Activated CD8-positive, alpha-beta memory T cell treated with anti-CD3 and anti-CD28 coated beads, Interleukin-2, amount 50 U/mL, for 24 hours (primary cell): ENCODE measurements at regions not wholly inside any gene's neighbourhood (a gene's known extent, or its start where the extent isn't known, plus 50 kb on each side); places are given as distances from the start of the nearest gene placed in this dataset.

Experiments used
- DNase-seq: peaks from one replicate; pipeline ENCODE4 v3.0.0-alpha.2; 2020; ENCODE audit errors: extremely low read depth

DNA sequence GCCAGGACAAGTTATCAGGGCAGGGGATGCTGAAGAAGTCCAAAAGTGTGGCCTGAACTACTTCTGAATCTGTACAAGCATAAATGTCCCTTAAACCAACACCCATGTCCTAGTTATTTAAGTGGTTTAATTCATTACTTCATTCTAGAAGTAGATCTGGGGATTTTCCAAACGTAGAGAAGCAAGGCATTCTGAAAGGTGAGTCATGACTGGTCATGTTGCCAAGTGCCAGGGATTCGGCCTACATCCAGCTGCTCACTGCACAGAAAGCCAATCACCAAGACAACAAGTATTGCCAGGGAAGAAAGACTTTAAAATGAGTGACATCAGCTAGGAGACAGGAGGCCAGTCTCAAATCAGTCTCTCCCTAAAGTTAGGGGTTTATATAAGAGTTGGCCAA, 396.6 kb downstream of the GABRB3 start:
- no peak for DNase-seq

DNA sequence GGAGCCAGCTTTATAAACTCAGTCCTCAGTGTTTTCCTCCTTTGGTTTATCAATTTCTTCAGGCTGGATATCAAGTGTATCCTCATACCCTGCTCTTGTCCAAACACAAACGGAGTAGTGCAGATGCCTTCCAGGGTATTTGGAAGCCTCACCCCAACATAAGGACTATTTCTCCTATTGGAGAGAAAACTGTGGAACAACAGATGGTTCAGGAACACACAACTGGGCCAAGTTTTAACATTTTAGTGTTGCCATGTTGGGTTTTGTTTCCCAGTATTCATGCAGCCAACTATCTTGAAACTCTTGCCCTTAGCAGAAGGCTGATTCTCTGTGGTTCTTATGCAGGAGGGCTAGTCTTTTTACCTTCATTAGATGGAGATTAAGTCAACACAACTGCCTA, 398.1 kb downstream of the GABRB3 start:
- DNase-seq, result no peak

DNA sequence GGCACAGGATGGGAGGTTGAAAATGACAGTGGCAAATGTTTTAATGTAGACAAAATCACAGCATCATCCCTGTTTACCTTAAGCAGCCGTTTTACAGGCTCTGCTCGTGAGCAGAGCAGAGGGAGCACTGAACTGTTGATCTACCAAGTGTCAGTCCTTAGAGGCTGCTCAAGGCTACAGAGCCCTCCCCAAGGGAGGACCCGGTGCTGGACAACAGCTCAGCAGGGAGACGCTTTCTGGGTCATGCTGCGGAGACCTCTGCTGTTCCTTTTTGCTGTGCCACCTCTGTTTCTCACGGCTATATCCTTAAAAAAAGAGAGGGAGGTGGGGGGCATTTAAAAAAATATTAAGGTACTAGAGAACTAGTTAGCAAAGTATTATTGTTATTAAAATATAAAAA, 400.2 kb downstream of the GABRB3 start:
- no peak for DNase-seq

DNA sequence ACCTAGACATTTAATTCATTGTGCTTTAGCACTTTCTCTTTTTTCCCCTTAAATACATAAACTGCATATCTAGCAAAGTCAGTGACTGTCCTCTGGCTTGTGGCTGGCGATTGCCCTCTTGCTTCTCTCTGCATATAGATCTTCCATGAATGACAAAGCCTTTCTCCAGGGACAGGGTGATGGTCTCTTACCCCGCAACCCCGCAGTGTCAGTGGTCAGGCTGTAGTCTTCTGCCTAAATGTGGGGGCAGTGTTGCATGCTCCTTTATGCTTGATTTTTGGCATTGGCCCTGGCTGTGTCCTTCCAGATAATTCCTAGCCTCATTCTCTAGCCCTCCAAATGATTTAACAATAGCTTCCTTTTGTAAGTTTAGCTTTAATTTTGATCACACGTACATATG, 407.8 kb downstream of the GABRB3 start:
- no peak for DNase-seq

DNA sequence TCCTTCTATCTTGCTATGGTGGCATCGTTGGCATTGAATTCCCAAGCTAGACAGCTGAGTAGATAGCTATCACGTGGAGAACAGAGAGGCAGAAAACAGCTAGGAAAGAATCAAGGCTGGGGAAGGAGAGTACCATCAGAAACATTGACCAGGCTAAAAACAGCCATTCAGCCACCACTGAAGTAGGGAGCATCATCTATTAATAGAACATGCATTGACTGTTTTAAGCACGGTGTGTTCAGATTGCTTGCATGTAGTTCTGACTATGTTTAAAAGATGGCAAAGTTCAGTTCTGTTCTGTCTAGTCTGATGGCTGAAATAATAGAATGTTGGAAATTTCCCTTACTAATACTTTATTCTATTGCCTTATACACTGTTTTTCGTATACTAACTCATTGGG, 413.0 kb downstream of the GABRB3 start:
- DNase-seq, result no peak

DNA sequence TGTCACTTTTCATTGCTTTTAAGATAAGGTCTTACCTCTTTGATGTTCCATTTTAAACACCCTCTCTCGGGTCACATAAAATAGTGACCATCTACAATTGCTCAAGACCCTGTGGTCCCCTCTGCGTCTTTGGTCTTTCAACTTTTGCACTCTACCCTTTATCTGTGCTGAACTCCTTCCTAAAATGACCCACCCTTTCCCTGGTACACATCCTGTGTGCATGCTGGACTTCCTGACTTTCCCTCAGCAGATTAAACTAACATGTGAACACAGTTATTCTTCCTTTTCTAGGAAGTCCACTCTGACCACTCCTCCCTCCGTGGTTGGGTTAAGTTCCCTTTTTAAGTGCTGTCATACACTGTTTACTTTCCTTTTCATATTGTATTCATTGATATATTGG, 414.2 kb downstream of the GABRB3 start:
- no peak for DNase-seq

DNA sequence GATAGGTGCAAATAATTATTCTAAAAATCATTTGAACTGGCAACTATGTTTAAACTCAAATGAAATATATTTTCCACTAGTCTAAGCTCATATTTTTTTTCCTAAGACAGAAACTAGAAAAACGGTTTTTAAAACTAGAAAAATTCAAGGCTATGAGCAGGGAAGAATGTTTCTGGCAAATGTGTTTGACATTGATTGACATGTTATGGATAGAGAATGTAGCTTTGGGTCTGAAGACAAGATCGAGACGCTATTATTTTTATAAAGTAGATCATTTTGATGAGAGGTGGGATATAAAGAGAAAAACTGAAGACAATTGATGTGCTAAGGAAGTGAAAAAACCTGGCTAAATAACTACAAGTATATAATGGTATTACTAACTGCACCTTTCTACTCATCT, 415.2 kb downstream of the GABRB3 start:
- DNase-seq, result no peak

DNA sequence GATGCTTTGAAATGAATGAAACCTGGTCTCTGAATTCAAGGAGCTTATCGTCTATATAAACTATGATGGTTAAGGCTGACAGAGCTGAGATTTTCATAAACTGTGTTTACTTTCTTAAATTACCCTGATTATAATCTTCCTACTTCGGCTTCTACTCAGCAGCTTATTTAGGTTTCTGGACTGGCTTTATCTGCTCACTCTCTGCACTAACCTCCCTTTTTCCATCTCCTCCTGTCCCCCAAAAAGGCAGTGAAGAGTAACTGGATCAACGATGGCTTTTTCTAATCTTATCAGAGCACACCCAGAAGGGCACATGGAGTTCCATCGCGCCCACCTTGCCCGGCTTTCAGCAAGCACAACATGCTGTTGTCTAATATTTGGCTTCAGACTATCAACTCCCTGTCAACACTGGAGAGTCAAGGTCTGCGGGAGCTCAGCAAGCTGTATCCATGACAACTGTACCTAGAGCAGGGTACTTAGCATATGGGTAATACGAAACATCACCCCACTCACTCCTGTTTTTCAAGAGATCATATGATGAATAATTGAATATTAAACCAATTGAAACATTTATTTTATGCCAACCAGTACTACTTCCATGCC, 417.3 kb downstream of the GABRB3 start:
- no peak for DNase-seq

DNA sequence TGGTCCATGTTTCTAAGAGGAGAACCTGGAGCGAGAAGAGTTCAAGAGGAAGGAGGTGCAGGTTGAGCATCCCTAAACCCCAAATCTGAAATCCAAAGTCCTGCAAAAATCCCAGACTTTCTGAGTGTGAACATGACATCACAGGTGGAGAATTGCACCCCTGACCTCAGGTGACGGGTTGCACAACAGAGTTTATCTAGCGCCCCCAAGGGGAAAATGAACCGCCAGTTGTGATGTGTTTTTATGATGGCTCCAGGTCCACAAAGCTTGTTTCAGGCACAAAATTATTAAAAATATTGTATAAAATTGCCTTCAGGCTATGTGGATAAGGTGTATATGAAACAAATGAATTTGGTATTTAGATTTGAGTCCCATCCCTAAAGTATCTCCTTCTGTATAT, 420.0 kb downstream of the GABRB3 start:
- DNase-seq, result no peak

DNA sequence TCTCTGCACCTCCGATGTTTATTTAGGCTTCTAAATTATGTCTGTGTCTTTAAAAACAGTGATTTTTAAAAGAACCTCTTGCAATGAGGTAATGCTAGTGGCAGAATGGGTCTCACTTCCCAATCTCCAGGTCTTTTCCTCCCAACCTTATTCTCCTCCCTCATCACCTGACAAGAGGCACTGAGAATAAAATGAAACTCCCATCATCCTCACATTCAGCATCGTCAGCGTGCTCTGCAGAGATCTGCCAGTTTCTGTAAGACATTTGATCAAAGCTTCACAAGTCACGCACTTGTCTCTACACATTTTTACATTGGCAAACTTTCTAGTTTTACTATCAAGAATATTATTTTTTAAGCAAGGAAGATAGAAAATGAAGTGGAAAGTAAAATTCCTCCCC, 420.5 kb downstream of the GABRB3 start:
- no peak for DNase-seq

DNA sequence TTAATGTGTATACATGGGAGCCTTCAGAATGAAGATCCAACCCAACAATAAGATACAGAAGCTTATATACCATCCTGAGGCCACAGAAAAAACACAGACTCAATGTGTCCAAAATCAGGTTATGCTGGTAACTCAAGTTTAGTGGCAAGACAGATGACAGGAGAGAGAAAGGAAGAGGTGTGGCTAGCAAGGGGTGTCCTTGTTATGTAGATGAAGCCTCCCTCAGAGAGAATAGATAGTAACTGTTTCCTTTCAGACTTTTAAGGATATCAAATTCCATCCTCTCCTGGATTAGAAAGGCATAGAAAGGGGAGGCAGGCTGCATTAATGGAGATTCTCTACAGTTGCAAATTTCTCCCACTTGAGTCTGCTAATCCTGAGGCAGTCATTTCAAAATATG, 447.4 kb downstream of the GABRB3 start:
- no peak for DNase-seq

DNA sequence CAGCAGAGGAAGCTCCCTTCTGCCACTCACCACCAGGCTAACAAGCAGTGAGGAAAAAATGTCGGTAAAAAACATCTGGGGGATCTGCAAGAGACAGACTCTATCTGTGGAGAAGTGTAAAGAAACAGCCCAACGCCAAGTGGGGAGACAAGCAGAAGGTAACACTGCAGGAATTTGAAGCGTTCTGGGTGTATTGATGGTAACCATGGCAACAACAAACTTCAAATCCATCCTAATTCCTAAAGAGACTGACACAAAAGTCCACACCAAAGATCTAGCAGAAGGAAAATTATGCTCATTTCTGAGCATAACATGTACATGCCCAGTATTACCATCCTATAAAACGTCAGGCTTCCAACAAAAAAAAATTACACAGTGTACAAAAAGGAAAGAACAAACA, 449.3 kb downstream of the GABRB3 start:
- DNase-seq, result no peak

DNA sequence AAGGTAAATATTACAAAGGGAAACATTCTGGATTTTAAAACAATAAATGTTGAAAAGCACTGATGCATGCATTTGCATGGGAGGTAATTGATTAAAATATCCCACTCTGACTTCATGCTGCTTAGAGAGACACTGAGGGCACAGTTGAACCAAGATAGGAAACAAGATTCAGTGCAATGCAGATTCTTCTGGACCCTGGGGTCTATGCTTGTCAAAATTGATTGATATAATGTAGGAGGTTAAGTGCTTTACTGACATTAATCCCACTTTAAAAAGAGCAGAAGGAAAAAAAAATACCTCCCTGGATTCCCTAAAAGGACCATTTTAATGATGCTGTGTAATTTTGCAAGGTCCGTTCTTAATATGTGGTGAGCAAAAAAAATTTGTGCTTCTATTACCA, 454.2 kb downstream of the GABRB3 start:
- DNase-seq, result no peak

DNA sequence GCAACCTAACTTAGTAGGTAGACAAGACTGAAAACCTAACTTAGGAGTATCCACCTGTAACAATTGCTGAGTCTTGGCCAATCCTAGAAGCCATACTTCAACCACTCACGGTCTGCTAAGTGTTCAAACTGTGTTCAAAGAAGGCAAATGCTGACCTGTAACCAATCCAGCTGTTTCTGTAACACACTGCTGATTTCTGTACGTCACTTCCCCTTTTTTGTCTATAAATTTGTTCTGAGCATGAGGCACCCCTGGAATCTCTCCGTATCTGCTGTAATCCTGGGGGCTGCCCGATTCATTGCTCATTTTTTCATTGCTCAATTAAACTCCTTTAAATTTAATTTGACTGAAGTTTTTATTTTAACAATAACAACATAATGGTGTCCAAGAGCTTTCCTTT, 451.4 kb upstream of the ATP10A start:
- no peak for DNase-seq

DNA sequence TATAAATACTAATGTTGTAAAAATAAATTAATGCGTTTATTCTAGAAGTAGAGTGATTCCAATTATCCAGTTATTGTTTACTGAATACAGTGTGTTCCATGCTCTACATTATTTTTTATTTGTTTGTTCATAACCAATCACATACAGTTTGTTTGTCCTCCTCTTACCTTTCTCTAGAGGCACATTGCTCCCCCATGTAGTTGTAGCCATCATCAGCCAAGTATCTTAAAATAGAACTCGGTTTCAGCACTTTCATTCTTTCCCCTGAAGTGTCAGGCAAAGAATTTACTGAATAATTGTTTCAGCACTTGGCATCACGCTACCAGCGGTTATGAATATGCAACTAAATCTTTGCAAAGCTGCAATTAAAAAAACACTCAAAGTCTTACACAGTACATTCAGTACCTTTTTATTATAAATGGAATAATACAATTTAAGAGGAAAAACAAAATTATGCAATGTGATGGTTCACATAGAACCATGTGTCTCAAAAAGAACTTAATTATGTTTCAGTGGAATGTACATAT, 448.6 kb upstream of the ATP10A start:
- no peak for DNase-seq

DNA sequence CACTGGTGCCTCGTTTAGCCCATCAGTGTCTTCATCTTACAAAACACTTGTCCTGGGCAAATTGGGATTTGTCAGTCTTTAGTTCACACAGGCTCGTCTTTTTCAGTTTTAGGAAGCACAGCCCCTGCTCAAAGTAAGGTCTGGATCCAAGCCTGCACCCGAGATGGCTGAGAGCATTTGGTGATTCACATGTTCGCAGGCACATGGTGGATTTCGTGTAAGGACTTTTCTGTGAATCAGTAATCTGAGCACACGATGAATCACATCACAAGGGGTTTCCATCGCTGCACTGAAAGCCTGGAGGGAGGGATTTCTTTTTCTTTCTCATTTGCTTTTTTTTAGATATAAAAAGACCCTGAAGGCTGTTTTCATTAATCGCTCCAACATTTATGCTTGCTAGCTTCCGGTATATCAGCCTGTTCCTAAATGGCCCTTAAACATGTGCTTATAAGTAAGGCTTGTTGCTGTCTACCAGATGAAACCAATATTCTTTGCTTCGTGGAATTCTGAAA, 435.6 kb upstream of the ATP10A start:
- no peak for DNase-seq

DNA sequence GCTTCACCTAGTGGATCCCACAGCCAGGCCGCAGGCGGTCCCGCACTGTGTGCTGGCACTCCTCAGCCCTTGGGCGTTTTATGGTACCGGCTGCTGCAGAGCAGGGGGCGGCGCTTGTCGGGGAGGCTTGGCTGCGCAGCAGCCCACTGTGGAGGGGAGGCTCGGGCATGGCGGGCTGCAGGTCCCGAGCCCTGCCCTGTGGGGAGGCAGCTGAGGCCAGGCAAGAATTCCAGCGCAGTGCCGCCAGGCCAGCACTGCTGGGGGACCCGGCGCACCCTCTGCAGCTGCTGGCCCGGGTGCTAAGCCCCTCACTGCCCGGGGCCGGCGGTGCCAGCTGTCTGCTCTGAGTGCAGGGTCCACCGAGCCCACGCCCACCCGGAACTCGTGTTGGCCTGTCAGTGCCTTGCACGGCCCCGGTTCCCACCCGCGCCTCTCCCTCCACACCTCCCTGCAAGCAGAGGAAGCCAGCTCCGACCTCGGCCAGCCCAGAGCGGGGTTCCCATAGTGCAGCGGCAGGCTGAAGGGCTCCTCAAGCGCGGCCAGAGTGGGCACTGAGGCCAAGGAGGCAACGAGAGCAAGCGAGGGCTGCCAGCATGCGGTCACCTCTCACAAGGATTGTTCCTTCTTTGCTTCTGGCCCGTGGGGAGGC, 435.0 kb upstream of the ATP10A start:
- DNase-seq, result no peak

DNA sequence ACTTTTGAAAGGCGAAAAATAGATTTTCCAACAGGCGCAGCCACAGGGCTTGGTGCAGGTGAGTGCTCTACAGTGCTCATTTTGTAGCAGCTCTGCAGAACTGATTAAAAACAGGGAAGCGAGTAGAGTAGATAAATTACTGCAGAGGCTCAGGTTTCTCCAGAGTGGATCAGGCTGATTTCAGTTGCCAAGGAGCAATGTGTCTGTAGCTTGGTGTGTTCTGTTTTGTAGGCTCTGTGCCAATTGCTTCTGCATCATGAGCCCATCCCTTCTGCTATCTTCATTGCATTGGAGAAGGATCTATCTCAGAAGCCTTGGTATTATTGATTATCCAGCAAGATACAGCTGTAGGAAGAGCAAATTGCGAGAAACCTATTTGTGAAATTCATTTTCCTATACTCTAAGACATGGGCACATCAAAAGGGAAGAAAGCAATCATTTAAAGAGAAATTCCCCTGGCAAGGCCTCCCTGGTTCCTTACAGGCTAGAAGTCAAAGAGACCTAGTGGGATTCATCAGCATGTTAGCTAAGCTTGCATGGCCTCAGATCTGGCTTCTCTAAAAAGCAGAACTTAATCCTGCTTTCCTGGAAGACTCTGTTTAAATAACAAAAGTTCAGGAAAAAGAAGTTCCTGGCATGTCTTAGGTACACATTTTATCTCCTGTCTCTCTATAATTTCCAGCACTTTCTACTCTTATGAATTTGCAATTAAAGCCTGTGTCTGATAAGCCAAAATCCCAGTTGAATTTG, 432.4 kb upstream of the ATP10A start:
- DNase-seq, result no peak

DNA sequence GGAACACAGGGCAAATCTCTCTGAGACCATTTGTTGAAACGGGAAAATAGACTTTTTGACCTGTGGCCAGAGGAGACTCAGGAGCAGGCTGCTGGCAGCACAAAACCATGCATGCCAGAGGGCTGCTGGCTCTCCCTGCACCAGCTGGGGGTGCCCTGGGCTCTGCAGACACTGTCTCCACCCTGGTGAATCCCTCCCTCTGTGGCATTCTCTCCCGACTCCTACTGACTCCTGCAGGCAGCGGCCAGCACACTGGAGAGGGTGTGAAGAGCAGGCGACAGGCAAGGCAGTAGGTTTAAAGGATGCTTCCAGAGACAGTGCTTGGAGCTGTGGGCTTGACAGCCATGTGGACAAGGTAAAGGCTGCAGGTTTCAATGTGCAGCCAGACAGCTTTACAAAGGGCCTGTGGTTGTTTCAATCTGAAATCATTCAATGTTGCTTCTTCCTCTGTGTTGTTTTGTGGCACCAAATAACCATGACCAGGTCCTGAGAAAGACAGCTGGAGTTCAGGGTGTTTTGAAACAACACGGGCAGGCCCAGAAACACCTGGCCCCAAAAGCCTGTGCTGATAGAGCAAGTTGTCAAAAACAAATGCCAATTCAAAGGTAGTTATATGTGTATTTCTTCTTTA, 431.0 kb upstream of the ATP10A start:
- no peak for DNase-seq

DNA sequence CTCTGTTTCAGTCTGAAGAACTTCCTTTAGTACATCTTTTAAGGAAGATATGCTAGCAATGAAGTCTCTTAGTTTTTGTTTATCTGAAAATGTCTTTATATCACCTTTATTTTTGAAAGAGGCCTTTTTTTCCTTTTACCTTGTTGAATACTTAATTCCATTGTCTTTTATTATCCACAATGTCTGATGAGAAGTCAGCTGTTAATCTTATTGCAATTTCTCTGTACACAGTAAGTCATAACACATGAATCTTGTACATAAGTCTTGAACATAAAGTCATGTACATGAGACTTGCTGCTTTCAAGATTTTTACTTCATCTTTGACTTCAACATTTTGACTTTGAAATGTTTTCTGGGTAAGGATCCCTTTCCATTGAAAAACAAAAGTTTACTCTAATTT, 424.3 kb upstream of the ATP10A start:
- DNase-seq, result no peak

DNA sequence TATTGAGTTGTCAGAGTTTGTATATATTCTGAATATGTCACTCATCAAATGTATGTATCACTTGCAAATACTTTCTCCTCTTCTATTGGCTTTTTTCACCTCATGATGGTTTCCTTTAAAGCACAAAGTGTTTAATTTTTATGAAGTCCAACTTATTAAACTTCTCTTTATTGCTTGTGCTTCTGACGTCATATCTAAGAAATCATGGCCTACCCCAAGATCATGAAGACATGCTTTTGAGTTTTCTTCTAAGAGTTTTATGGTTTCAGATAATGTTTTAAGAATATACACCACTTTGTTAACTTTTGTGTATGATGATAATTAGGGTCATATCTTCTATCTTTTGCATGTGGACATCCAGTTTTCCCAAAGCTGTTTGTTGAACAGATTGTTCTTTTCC, 417.2 kb upstream of the ATP10A start:
- DNase-seq, result no peak

DNA sequence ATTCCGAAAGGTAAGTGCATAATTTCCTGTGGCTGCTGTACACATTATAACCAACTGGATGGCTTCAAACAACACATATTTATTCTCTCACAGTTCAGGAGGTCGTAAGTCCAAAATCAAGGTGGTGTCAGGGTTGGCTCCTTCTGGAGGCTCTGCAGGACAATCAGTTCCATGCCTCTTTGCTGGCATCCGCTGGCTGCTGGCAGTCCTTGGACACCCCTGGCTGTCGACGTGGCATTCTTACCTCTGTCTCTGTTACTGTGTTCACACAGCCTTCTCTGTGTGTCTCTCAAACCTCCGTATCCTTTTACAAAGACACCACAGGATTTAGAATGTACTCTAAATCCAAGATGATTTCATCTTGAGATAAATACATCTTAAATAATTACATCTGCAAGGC, 398.8 kb upstream of the ATP10A start:
- no peak for DNase-seq

DNA sequence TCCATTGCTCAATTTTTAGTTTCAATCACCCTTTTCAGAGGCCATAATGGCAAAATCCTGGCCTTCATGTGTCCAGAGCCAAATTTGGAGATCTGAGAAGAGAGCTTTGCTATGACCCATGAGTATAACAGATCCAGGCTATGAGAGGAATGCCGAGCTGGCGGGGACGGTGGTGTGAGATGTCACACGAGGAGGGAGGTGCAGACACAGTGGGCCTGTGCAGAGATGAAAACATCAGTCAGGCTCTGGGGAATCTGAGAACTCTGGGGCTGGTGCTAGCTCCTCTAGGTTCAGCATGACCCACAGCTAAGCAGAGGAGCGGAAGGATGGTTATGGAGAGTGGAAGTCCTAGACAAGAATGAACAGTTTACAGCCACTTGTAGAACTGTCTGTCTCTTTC, 398.3 kb upstream of the ATP10A start:
- no peak for DNase-seq
